ENCODE measurements at regions not wholly inside any gene's neighbourhood (a gene's known extent, or its start where the extent isn't known, plus 50 kb on each side); places are given as distances from the start of the nearest gene placed in this dataset.

DNA sequence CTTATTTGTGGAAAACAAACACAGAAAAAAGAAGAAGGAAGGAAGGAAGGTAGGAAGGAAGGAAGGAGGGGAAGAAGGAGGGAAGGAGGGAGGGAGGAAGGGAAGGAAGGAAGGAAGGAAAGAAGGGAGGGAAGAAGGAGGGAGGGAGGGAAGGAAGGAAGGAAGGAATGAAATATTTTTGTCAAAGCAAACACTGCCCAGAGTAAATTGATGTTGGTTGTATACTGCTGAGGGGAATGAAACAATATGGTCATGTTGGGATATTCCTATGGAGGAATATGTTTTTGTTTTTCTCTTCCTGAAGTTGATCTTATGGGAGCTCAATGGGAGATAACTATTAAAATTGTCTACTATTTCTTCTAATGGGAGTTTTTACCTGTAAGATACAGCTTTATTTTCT is 717.5 kb upstream of the LRFN5 start:
- CTCF ChIA-PET: no interaction called here
- ATAC-seq (no peak), DNase-seq (ENCODE audit: low read depth, low spot score) (no peak)
- Histone ChIP-seq H3K4me3 (ENCODE audit: low read depth in 2 of 2, low read length in 2 of 2) (no peak overlapping the region), H3K27me3 (ENCODE audit: control insufficient read depth, insufficient read depth, low read length) (no peaks in the 10 kb centered on the region), H3K9me3 (ENCODE audit: control insufficient read depth, insufficient read depth, low read depth, low read length) (no peaks in the 10 kb centered on the region), H3K27ac (ENCODE audit: low read length) (no peak overlapping the region), H3K4me1 (ENCODE audit: control insufficient read depth, insufficient read depth, low read length) (no peaks in the 10 kb centered on the region), H3K36me3 (ENCODE audit: control insufficient read depth, insufficient read depth, low read length) (no peaks in the 10 kb centered on the region)
- intact Hi-C loops (cut with micrococcal nuclease; ENCODE audit: unreplicated experiment): no loop called here
- TF ChIP-seq, protein P1, sequence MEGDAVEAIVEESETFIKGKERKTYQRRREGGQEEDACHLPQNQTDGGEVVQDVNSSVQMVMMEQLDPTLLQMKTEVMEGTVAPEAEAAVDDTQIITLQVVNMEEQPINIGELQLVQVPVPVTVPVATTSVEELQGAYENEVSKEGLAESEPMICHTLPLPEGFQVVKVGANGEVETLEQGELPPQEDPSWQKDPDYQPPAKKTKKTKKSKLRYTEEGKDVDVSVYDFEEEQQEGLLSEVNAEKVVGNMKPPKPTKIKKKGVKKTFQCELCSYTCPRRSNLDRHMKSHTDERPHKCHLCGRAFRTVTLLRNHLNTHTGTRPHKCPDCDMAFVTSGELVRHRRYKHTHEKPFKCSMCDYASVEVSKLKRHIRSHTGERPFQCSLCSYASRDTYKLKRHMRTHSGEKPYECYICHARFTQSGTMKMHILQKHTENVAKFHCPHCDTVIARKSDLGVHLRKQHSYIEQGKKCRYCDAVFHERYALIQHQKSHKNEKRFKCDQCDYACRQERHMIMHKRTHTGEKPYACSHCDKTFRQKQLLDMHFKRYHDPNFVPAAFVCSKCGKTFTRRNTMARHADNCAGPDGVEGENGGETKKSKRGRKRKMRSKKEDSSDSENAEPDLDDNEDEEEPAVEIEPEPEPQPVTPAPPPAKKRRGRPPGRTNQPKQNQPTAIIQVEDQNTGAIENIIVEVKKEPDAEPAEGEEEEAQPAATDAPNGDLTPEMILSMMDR (IDR thresholded peaks at IDR 0.05): no peak
- no peak for TF ChIP-seq POLR2AphosphoS5 (IDR thresholded peaks at IDR 0.05; ENCODE audit: low read depth, low read length)
- no peak for TF ChIP-seq TCF7L2 (IDR thresholded peaks at IDR 0.05; ENCODE audit: low read depth, low read length)
- TF ChIP-seq SIN3A (IDR thresholded peaks at IDR 0.05; ENCODE audit: borderline replicate concordance, insufficient read depth, low read depth, low read length): no peak
- TF ChIP-seq, protein P2, sequence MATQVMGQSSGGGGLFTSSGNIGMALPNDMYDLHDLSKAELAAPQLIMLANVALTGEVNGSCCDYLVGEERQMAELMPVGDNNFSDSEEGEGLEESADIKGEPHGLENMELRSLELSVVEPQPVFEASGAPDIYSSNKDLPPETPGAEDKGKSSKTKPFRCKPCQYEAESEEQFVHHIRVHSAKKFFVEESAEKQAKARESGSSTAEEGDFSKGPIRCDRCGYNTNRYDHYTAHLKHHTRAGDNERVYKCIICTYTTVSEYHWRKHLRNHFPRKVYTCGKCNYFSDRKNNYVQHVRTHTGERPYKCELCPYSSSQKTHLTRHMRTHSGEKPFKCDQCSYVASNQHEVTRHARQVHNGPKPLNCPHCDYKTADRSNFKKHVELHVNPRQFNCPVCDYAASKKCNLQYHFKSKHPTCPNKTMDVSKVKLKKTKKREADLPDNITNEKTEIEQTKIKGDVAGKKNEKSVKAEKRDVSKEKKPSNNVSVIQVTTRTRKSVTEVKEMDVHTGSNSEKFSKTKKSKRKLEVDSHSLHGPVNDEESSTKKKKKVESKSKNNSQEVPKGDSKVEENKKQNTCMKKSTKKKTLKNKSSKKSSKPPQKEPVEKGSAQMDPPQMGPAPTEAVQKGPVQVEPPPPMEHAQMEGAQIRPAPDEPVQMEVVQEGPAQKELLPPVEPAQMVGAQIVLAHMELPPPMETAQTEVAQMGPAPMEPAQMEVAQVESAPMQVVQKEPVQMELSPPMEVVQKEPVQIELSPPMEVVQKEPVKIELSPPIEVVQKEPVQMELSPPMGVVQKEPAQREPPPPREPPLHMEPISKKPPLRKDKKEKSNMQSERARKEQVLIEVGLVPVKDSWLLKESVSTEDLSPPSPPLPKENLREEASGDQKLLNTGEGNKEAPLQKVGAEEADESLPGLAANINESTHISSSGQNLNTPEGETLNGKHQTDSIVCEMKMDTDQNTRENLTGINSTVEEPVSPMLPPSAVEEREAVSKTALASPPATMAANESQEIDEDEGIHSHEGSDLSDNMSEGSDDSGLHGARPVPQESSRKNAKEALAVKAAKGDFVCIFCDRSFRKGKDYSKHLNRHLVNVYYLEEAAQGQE (IDR thresholded peaks at IDR 0.05; ENCODE audit: insufficient read depth in 1 of 2, low read depth in 2 of 2, low read length in 1 of 2): no peak
- in situ Hi-C loops (cut with HindIII; ENCODE audit: low pct_unique_long_range_greater_than_20kb, low sequenced_read_pairs): no loop called here
- BruUV-seq (replicated peaks): no TSS peak
- POLR2A ChIA-PET: no interaction called here

DNA sequence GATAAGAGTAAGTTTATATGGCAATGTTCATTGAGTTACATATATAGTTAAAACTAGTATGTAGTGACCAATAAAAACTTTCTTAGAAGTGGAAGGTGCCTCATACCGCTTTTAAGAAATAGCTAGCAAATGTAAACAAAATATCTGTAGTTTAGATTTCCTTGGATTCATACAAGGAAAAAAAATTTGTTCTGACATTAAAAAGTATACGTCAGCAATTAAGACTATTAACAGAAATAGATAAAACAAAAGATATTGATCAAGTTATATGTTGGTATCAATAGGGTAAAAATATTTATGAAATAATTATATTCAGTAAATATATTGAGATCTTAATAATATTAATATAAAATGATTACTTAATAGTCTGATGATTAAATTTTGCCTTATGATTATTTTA is 718.8 kb upstream of the LRFN5 start:
- TF ChIP-seq, protein P2 (IDR thresholded peaks at IDR 0.05; ENCODE audit: insufficient read depth in 1 of 2, low read depth in 2 of 2, low read length in 1 of 2): no peak
- TF ChIP-seq POLR2AphosphoS5 (IDR thresholded peaks at IDR 0.05; ENCODE audit: low read depth, low read length) (no peak), SIN3A (IDR thresholded peaks at IDR 0.05; ENCODE audit: borderline replicate concordance, insufficient read depth, low read depth, low read length) (no peak), TCF7L2 (IDR thresholded peaks at IDR 0.05; ENCODE audit: low read depth, low read length) (no peak)
- TF ChIP-seq, protein P1 (IDR thresholded peaks at IDR 0.05): no peak
- intact Hi-C loops (cut with micrococcal nuclease; ENCODE audit: unreplicated experiment): no loop called here

More for the DNA sequence above, 718.8 kb upstream of the LRFN5 start:
- no peak overlapping the region for H3K27ac ChIP-seq (ENCODE audit: low read length)
- DNase-seq (ENCODE audit: low read depth, low spot score): no peak
- no peak overlapping the region for H3K4me3 ChIP-seq (ENCODE audit: low read depth in 2 of 2, low read length in 2 of 2)
- in situ Hi-C loops (cut with HindIII; ENCODE audit: low pct_unique_long_range_greater_than_20kb, low sequenced_read_pairs): no loop called here
- ATAC-seq: no peak
- POLR2A ChIA-PET: no interaction called here
- H3K4me1 ChIP-seq (ENCODE audit: control insufficient read depth, insufficient read depth, low read length): no peaks in the 10 kb centered on the region
- BruUV-seq (replicated peaks): no TSS peak
- no peaks in the 10 kb centered on the region for H3K9me3 ChIP-seq (ENCODE audit: control insufficient read depth, insufficient read depth, low read depth, low read length)
- no peaks in the 10 kb centered on the region for H3K36me3 ChIP-seq (ENCODE audit: control insufficient read depth, insufficient read depth, low read length)
- CTCF ChIA-PET: no interaction called here
- H3K27me3 ChIP-seq (ENCODE audit: control insufficient read depth, insufficient read depth, low read length): no peaks in the 10 kb centered on the region

Measured in Panc1 (cell line).